ENCODE measurements at regions not wholly inside any gene's neighbourhood (a gene's known extent, or its start where the extent isn't known, plus 50 kb on each side); places are given as distances from the start of the nearest gene placed in this dataset.

DNA sequence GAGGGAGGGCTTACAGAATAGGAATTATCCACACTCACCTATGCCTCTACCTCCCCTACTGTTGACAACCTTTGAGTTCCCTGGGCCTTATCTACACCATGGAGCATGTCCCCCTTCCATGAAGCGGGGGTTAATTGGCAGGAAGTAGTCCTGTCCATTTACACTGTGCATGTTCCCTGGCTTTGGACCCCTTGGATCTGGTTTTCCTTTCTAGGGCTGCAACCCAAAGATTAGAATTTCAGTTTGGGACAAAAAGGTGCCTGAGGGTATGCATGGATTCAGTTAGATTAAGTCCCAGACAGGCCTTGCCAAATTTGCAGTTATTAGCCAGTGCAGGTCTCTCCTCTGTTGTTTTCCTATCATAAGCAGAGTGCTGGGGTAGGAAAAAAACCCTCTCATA lies 180.3 kb downstream of the CMPK2 start:
- DNase-seq: no peak

DNA sequence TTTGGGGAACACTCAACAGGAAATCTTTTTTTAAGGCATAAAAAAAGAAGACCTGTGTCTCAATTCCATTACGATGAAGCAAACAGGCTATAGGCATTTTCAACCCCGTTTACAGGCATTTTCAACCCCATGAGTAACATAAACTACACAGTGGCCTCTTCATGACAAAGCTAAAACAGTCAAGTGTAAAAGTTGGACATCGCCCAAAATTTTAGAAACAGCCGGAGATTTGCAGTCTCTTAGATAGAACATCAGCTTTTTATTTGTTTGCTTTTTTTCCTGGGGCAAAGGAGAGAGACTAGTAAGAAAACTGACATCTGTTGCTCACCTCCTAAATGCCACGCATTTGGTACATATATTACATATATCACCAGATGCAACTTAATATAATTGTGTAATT lies 173.7 kb downstream of the CMPK2 start:
- DNase-seq: no peak

DNA sequence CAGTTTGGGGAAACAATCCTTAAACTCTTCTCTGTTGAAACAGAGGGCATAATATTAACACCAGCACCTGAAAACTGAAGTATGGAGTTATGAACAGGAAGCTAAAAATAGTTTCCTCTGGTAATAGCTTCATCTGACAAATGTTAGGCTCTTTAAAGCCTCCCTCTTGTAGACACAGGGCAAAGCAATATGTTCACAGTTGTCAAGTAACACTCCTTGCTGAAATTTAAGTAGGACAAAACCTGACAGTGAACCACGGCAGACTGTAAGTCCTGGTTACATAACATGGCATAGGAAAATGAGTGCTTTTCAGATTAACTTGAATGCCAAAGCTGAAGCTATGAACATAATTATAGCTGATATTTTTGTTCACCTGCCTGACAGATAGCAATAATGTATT lies 172.9 kb downstream of the CMPK2 start:
- no peak for DNase-seq

DNA sequence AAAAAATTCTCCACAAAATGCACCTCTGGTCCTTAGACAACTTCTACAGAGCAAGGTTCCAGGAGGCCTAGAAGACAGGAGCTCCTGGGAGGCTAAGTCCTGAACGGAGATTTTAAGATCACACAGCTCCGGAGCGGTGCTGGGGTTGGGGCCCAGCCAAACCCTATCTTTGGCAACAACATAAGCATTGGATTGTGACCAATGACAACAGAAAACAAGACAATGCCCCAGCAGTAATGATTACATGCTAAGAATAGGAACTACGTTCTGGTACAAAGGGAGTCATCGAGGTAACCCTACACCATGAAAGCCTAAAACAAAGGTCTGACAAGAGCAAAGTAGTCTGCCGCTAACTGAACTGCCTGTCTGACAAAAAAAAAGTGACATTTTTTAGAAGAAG lies 171.2 kb downstream of the CMPK2 start:
- peak; percentile 65 for DNase-seq

DNA sequence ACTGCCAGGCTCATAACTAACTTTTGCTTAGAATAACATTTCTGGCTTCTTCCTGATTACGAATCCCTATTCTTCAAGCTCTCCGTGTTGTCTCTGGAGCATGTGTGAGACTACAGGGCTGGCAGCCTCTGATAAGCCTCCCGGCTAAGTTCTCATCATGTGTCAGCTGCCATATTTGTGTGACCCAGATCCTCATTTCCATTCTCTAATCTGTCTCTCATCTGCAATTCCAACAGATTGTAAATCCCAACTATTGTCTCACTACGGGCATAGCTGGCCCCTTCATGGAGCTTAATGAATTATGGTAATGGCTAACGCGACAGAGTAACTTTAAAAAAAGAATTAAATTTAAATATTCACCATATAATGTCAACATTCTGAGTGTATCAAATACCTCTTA lies 165.4 kb downstream of the CMPK2 start:
- no peak for DNase-seq

DNA sequence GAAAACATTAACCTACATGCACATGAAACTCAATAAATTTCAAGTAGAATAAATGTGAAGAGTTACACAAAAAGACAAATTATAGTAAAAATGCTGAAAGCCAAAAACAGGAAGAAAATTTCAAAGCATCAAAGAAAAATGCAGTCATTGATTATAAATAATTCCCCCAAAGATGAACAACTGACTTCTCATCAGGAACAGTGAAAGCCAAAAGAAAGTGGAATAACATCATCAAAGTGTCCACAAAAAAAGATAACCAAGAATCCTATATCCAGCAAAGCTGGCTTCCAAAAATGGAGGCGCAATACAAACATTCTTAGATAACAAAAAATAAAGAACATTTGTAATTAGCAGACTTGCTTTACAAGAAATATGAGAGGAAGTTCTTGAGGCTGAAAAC lies 161.6 kb downstream of the CMPK2 start:
- no peak for DNase-seq

DNA sequence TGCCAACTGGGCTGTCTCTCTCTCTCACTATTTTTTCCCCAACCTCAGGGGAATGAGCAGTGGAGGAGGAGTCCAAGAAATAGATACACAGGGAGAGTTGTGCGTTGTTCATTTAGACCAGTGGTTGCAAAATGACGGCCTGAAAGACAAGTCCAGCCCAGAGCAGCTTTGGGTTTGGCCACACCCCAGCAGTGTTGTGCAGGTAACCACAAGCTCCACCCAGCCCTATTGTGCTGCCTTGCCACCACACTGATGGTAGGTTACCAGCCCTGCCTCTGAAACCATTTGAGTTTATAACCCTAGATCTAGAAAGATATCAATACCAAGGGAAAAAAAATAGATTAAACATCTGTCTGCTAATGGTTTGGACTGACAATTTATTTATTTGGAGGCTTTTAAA lies 144.3 kb downstream of the CMPK2 start:
- no peak for DNase-seq

DNA sequence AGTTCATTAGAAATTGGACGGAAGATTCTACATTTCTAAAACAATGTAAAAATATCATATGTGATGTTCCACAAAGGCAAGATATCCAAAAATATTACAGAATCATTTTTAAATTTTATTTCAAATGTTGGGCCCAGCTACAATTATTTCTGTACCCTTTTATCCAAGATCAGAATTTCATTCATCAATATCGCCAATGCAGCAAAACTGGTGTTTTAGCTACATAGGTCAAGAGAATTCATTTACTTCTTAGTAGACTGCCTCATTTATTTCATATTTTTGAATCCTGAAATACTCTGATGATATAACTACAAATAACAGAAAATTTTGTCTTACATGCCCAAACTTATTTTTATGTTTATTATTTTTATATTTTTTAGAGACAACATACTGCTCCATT lies 143.1 kb downstream of the CMPK2 start:
- DNase-seq: no peak

DNA sequence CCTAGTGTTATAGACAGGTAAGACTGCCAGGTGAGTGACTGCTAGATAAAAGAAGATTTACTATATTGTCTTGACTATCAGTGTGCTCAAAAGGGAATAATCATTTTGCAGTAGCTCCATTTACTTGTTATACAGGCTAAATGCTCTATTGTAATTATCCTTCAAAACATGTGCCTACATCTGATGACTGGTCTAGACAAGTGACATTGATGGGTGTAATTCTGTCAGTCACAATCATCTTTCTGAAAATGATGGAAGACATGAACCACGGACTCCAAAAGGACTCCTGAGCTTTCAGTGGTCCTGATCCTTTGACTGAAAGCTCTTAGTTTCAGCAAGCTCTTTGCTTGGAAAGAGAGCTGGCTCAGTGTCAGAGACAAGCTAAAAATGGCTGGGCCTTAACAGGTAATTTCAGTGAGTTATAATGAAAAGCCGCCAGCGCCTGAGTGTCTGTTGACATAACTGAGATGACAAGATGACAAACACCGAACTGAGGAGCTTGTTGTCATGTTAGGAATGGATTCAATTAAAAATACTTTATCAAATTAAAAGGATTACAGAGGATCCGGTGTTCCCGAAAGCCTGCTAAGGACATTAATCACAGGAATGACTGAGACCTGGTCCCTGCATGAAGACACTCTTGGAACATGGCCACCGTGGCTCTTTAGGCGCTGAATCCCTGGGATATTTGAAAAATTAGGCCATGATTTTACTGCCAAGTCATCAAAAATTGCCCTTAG lies 141.7 kb downstream of the CMPK2 start:
- DNase-seq: peak; percentile 73

DNA sequence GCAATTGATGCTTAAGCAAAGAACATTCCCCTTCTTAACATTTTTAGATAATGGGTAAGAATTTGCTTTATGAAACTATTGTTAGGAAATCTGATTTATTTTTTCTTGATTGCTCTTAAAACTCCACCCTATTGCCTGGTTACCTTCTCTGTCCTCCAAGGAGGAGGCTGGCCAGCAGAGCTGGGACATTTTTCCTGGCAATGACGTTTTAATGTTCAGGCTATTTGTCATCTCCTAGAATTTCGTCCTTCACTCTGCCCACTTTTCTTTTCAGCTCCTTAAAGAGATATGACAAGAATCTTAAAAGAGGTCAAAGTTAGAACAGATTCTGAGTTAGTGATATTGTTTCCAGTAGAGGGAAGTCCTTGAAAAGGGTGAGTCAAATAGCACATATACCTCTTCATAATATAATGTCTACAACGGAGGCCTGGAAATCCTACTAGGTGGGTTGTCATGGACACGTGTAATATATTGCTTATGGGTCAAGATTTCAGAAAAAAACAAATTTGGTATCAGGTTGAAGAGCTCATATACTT lies 141.0 kb downstream of the CMPK2 start:
- DNase-seq: no peak

DNA sequence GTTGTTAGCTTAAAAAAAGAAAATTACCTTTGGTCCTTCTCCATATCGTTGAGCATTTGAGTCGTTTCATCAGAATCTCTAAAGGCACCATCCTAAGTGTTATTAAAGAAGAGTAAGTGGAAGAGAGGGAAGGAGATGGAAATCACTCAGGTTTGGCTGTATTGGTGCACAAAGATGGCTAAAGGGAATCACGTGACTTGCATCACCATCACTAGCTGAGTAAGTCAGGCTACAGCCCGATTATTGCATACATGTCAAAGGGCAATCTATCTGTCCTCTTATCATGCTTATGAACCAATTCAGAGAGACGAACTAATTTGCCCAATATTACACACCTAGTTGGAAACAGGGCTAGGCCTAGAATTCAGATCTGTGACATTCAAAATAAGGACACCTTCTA lies 137.6 kb downstream of the CMPK2 start:
- DNase-seq: no peak

DNA sequence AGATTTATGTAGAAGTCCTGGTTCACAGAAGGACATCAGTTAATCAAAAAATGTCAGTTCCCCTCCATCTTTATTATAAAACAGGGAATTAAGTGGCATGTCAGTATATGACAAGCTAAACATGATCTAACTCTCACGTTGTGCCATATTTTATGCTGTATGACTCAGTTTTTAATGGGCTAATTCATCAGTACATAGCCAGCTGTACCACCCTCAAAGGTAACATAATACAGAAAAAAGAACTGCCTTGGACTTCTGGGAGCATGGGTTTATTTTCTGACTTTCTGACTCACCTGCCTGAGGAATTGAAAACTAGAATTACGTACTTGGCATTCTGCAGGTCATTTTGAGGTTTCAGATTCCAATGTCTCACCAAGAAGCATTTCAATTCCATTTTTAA lies 135.7 kb downstream of the CMPK2 start:
- DNase-seq: no peak

DNA sequence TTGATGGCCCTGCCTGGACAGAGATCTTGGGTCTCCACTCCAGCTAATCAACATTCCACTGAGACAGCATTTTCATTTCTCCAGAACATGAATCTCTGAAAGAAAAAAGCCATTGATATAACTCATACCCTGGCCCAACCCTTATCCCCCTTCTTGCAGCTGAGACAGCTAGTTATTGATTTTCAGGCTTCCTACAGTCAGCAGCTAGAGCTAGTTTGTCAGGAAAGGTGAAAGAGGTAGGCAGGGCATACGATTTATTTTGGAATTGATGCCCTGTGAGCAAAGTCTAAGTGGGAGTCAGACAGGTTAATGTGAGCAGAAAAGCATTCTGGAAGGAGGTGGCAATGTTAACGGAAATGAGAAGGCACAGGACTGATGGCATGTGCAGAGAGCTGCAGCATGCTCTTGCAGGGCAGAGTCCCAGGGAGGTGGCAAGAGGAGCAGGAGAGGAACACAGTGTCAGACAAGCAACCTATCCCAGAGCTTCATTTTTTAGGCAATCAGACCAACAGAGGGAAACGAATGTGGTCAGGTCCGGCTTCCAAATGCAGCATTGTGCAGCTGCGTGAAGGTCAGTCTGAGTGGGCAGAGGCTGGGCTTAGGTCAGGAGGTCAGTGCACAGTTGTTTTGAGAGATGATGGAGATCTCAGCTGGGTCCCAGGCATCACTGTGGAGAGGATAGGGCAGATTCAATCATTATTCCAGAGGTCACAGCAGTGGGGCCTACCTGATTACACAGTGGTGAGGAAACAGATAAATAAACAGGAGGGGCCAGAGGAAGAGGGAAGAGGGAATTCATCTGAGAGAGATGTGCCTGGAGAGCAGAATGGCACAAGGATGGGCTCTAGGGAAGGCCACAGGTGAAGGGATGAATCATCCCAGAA lies 134.8 kb downstream of the CMPK2 start:
- DNase-seq: no peak

DNA sequence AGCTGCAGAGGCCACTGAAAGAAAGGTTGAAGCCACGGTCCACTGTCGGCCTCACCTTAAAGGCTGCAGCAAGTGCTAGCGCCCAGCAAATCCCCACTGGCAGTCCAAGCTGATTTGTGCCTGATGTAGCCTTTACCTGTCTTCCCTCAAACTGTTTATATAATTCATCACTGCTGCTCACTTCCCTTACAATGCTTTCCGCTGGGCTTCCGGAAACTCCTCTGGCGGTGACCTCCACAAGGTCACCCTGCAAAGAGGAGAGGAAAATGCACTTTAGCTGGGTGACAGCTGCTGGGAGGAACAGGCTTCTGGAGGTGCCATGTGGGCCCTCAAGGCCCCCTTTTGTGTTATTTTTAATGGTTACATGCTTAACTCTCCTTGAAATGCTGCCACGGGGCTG lies 126.2 kb downstream of the CMPK2 start:
- DNase-seq: no peak

DNA sequence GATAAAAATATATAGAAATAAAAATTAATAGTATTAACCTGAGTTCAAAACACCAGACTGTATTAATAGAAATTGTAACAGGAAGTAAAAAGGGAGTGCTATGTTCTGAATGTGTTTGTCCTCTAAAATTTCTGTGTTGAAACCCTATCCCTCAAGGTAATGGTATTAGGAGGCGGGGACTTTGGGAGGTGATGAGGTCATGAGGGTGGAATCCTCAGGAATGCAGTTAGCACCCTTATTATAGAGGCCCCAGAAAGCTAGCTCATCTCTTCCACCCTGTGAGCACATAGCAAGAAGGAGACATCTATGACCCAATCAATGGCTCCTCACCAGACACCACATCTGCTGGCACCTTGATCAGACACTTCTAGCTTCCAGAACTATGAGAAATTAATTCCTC lies 124.5 kb downstream of the CMPK2 start:
- DNase-seq: no peak

DNA sequence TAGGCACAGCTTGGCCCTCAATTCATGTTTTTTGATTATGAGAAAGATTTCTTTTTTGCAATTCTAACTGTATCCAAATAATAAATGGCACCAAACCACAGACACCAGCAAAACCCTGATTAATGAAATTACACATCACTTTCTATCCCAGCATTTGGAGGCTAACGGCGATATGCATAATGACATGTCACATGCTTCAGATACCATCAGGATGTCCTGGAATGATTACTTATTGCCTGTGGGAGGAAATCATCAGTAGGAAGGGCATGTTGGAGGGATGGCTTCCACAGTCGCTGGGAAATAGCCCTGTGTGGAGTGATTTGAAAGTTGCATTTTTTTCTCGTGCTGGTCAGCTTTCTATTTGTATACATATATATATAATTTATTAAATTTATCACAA lies 121.7 kb downstream of the CMPK2 start:
- no peak for DNase-seq

DNA sequence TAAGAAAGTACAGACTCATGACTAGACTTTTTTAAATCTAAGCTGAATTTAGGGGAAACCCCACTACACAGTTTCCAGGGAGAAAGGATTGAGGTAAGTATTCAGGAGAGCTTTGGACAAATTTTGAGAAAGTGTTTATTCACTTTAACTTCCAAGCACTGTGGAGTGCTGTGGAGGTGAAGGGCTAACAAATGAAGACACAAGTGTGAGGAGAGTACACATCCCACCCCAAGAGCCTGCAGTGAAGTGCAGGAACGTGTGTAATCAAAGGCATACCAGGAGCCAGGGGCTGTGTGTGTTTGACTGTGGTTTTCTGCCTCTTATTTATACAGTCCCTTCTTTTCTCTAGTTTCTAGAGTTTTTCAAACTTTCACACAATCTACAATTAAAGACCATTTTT lies 118.3 kb downstream of the CMPK2 start:
- no peak for DNase-seq

DNA sequence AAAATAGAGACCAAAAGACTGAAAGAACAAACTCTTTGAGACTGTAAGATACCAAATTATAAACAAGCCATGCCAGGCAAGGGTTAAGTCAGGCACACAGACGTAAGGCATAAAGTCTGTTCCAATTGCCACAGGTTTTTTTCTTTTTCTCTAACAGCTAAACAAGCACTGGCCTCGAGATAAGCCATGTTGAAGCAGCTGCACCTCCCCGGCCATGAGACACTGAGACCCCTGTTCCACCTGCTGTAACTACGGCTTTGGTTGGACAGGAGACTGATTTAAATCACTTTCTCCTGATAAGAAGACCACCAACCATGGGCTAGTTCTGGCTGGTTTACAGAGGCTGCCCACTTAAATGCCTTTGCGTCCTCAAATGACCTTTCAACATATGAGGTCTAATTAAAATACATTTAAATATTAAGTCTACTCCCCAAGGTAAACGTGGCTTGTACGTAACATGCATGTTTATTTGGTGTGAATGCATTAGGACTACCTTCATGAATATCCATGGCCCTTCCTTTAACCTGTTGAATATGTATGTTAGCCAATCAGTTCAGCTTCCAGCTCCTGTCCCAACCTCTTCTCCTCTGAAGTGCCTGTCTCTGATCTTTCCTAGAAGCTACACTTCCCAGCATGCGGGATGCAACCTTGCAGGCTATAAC lies 117.2 kb downstream of the CMPK2 start:
- no peak for DNase-seq

DNA sequence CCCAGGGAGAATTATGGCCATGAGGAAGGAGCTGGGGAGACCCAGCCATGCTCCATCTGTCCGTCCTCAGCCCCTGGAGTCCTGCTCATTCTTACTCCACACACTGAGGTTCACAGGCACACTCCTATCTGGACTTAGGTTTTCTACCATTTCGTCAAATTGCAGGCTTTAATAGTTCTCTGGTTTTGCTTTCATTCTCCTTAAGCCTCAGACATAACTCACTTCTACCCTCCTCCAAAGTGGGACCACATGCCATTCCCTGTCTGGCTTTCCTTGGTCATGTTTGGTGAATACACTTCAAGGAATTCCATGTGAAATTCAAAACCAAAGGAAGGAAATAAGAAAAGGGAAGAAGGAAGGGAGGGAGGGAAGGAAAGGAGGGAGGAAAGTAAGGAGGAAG lies 115.7 kb downstream of the CMPK2 start:
- DNase-seq: no peak

DNA sequence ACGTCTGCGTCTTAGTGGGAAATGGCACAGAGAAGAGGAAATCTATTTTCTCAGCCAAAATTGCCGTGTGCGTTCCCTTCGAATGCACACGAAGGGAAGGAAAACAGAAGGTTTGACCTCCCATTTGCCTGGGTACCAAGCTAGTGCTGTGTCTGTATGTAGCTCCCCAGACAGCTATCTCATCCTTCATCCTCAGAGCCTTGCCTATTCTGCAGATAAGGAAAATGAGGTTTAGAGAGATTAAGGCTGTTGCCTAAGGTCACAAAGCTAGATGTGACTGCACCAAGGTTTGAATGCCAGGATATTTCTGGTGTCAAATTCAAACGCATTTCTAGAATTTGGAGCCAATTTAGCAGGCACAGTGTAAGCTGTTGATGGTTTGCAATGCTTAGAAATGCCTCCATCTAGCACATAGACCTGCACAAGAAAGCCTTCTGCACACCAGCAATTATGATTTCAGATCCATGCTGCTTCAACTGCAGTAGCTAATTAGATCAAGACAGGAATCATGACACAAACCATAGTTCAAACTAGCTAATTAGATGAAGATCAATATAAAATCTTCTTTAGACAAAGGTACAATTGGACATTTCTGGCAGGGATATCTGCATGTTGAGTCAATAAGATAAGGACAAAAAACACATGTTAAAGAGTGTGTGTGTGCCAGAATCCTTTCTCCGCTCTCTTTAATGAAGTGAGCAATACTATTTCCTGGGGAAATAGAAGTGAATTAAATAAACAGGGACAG lies 115.1 kb downstream of the CMPK2 start:
- no peak for DNase-seq

DNA sequence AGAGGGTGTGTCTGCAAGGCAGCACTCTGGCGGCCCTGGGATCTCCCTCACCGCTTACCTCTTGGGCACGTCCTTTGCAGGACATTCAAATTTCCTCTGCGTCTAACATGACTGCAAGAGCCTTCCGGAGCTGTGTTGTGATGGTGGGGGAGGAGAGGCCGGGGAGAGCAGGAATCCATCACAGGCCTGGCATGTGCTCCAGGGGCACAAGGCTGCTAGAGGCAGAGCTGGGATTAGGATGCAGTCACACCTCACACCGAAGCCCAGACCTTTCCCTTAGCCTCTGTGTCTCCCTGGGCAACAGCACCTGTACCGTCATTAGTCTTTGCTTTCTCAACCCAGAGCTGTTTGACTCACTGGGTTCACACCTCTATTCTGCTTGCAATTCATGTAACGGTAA lies 111.3 kb downstream of the CMPK2 start:
- DNase-seq: no peak

DNA sequence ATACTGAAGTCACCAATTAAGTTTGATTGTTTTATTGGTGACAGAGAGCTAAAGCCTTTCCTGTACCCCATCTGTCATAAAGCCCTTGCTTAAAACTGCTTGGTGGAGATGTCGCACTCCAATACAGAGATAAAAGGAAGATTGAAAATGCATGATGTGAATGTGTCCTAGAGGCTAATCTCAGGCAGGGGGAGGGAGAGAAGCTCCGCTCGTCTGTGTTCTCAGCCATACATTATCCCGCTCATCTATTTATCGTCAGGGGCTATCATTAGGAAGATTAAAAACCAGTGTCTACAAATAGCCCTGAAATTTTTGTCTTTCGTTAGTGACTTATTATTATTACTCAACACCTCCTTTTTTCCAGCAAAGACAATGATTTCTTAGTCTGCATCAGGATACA lies 110.3 kb downstream of the CMPK2 start:
- no peak for DNase-seq

DNA sequence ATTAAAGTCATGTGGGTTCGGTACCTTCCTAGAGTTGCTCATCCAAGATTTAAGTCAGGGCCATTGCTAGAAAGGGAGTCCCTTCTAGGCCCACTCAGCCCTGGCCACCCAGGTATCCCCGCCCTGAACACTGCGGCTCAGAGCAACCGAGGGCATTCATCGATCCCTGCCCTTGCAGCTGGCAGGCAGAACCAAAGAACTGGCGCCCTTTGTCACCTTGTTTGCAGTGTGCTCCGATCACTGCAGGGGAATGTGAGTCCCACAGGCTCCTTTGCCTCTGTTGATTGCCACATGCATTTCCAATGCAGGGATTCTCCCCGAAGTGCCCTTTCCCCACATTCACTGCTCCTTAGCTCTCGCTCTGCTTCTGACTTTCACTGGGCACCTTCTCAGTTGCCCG lies 108.5 kb downstream of the CMPK2 start:
- DNase-seq: no peak

Measured in NCI-H2029 (cell line).